ENCODE measurements at regions not wholly inside any gene's neighbourhood (a gene's known extent, or its start where the extent isn't known, plus 50 kb on each side); places are given as distances from the start of the nearest gene placed in this dataset.
A peak's percentile ranks its signal among the peaks of the same experiment; 100 is the strongest.

DNA sequence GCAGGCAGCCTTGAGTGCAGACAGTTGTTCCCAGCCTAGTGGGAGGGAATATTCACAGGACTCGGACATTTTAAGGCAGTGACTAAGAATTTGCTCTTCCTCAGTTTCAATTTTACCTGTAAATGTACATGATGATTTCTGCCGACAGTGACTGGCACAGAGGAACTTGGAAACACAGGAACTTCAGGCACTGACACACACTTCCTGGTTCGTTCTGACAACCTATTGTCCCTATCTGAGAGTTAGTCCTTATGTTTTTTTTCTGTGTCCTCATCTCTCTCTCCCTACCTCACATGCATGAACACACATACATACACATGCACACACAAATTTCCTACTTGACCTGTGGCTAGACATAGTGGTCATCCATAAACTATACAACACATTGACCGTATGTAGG is 89.4 kb upstream of the CD180 start:
- no peak for DNase-seq (ENCODE audit: low read depth in 4 of 6, low spot score in 6 of 6)
- Histone ChIP-seq H3K9me3 (ENCODE audit: control insufficient read depth, insufficient read depth, low read length) (no peaks in the 10 kb centered on the region), H3K36me3 (ENCODE audit: control insufficient read depth, insufficient read depth, low read length) (no peaks in the 10 kb centered on the region), H3K4me3 (ENCODE audit: low read depth, low read length) (no peak overlapping the region), H3K4me1 (ENCODE audit: control insufficient read depth, insufficient read depth, low read length) (peaks cover 16% of the 10 kb centered on the region), H3K27me3 (ENCODE audit: control insufficient read depth, insufficient read depth, low read length) (no peaks in the 10 kb centered on the region), H3K27ac (ENCODE audit: low read depth, low read length) (peak overlapping the region; percentile 85)
- WGBS (ENCODE audit: insufficient coverage) = 100% methylated on average over 2 of the region's 4 CpGs

DNA sequence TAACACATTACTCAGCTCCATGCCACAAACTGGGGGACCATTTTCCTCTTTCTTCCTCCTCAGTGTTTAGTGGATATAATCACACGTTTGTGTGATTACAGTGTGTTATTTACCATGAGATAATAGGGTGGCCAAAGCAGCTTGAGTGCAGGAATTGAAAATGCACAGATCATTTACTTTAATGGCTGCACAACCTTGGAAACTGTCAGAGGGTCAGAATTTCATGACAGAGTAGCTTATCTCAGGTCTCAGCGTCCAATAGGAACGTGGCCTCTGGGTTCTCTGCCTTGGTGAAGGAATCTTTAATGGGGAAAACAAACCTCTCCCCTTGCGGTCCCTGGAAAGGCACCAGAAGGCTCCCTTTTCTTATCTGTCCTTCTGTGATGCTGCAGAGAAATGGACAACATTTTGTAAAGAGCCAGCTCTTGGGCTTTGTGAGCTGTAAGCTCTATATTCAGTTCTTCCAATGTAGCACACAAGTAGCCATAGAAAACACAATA is 87.4 kb upstream of the CD180 start:
- peak in 1 of 6 donors; percentile 64 for DNase-seq (ENCODE audit: low read depth in 4 of 6, low spot score in 6 of 6)
- WGBS (ENCODE audit: insufficient coverage) = 63% methylated on average over 2 of the region's 4 CpGs
- no peaks in the 10 kb centered on the region for H3K27me3 ChIP-seq (ENCODE audit: control insufficient read depth, insufficient read depth, low read length)
- peak overlapping the region; percentile 85 for H3K27ac ChIP-seq (ENCODE audit: low read depth, low read length)
- peaks cover 4% of the 10 kb centered on the region for H3K4me1 ChIP-seq (ENCODE audit: control insufficient read depth, insufficient read depth, low read length)
- no peaks in the 10 kb centered on the region for H3K36me3 ChIP-seq (ENCODE audit: control insufficient read depth, insufficient read depth, low read length)
- peaks cover 5% of the 10 kb centered on the region for H3K9me3 ChIP-seq (ENCODE audit: control insufficient read depth, insufficient read depth, low read length)
- no peak overlapping the region for H3K4me3 ChIP-seq (ENCODE audit: low read depth, low read length)

DNA sequence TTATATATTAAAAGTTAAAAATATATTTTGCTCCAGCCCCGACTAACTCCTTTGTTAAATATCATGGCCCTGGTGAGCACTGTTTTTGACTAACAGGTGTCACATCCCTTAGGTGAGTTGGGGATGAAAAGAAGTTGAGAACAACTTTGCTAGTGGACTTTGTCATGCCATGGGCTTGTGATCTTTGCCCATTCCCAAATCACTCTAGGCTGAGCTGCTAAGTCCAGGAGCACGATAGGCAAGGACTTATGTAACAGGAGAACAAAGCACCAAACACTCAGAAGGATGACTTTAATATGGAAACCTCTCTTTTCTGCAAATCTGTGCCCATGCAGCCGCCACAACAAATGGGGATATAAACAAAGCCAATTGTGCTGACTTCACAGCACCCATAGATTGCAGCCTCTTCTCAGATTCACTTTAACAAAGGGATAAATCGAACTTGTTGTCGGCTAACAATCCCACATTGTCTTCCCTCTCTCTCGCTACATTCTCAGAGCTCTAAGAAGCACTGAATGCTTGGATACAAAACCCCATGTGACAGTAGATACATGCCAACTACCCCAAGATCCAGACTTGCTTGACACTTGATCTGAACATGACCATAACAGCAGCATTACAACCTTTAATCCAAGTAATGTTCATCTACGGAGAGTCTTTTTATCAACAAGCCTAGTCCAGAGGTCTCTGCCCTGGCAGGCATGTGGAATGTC is 86.8 kb upstream of the CD180 start:
- H3K27ac ChIP-seq (ENCODE audit: low read depth, low read length) = peak overlapping the region; percentile 85
- no peaks in the 10 kb centered on the region for H3K36me3 ChIP-seq (ENCODE audit: control insufficient read depth, insufficient read depth, low read length)
- H3K4me3 ChIP-seq (ENCODE audit: low read depth, low read length) = no peak overlapping the region
- DNase-seq (ENCODE audit: low read depth in 4 of 6, low spot score in 6 of 6) = peak in 2 of 6 donors; percentile 14 to 48
- peaks cover 3% of the 10 kb centered on the region for H3K4me1 ChIP-seq (ENCODE audit: control insufficient read depth, insufficient read depth, low read length)
- H3K27me3 ChIP-seq (ENCODE audit: control insufficient read depth, insufficient read depth, low read length) = no peaks in the 10 kb centered on the region
- peaks cover 12% of the 10 kb centered on the region for H3K9me3 ChIP-seq (ENCODE audit: control insufficient read depth, insufficient read depth, low read length)
- 35% methylated on average over 5 of the region's 7 CpGs for WGBS (ENCODE audit: insufficient coverage)

DNA sequence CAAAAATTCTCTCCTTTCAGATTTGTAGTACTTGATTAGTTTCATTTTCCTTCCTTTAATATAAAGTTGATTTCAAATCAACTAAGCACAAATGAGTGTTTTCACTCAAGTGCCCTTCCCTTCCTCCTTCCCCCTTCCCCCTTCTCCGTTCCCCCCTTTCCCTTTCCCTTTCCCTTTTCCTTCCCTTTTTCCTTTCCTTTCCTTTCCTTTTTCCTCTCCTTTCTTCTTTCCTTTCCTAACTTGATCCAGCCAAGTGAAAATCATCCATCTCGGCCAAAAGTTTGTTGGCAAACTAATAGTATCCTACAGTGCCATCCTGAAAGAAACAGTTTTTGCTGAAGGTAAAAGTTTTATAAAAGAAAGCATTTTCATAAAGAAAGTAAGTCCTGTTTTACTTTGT is 85.3 kb upstream of the CD180 start:
- WGBS (ENCODE audit: insufficient coverage) = 73% methylated on average over 1 of the region's 2 CpGs
- DNase-seq (ENCODE audit: low read depth in 4 of 6, low spot score in 6 of 6) = no peak
- Histone ChIP-seq H3K36me3 (ENCODE audit: control insufficient read depth, insufficient read depth, low read length) (no peaks in the 10 kb centered on the region), H3K27ac (ENCODE audit: low read depth, low read length) (no peak overlapping the region), H3K27me3 (ENCODE audit: control insufficient read depth, insufficient read depth, low read length) (no peaks in the 10 kb centered on the region), H3K4me3 (ENCODE audit: low read depth, low read length) (no peak overlapping the region), H3K9me3 (ENCODE audit: control insufficient read depth, insufficient read depth, low read length) (peaks cover 23% of the 10 kb centered on the region), H3K4me1 (ENCODE audit: control insufficient read depth, insufficient read depth, low read length) (no peaks in the 10 kb centered on the region)

DNA sequence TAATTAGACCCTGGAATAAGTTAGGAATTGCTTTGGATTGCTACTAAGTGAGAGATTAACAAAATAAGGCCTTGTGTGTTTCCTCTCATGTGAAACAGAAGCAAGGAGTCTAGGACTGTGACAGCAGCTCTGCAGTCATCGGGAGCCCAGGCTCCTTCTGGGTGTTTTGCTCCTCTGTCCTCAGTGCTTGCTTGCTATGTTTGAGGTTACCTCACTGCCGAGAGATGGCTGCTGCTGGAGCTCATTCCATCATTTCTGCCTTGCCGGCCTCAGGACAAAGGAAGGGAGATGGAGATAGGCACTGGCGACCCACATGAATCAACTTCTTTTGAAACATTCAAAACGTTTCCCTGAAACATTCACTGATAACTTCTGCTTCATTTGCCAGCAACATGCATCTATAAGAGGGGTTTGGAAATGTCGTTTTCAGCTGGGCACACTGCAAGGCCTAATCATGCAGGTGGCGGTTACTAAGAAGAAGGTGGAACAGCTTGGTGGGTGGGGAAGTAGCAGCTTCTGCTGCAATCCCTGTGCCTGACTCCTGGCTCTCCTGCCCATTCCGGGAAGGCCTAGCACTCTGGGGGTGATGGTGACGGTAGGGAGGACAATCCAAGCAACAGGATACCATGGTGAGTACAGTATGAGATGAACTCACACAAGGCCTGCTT is 77.2 kb upstream of the CD180 start:
- H3K27ac ChIP-seq (ENCODE audit: low read depth, low read length) = no peak overlapping the region
- DNase-seq (ENCODE audit: low read depth in 4 of 6, low spot score in 6 of 6) = no peak
- WGBS (ENCODE audit: insufficient coverage) = 80% methylated on average over 5 of the region's 9 CpGs
- peaks cover 17% of the 10 kb centered on the region for H3K9me3 ChIP-seq (ENCODE audit: control insufficient read depth, insufficient read depth, low read length)
- no peaks in the 10 kb centered on the region for H3K27me3 ChIP-seq (ENCODE audit: control insufficient read depth, insufficient read depth, low read length)
- H3K36me3 ChIP-seq (ENCODE audit: control insufficient read depth, insufficient read depth, low read length) = no peaks in the 10 kb centered on the region
- no peak overlapping the region for H3K4me3 ChIP-seq (ENCODE audit: low read depth, low read length)
- peaks cover 8% of the 10 kb centered on the region for H3K4me1 ChIP-seq (ENCODE audit: control insufficient read depth, insufficient read depth, low read length)

DNA sequence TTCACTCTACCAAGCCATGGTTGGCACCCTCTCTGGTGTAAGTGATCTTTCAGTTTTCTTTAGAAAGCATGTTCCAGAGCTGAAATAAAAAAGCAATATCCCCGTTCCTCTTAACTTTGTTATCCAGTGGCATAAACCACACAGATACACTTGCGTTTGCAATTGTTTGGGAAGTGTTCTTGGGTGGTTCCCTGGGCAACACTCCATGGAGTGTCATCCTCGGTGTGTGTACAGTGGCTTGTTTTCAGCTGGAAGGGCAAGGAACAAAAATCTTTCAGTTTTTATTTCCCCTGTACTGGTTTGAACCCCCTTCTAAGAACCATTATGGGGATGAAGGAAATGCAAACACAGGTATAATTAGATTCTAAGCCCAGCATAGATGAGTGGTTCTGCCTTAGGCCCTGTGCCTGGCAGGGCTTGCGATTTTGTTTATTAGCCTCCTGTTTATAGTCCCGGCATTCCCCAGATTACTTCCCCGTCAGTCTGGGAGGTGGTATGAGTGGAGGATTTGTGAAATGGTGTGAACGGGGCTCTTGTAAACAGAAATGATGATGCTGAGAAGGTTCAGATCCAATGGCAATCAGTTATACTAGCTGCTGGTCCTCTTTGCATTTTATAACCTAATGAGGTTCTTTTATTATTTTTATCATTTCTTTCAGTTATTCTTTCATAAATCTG is 76.0 kb upstream of the CD180 start:
- H3K27ac ChIP-seq (ENCODE audit: low read depth, low read length) = no peak overlapping the region
- no peak overlapping the region for H3K4me3 ChIP-seq (ENCODE audit: low read depth, low read length)
- no peak for DNase-seq (ENCODE audit: low read depth in 4 of 6, low spot score in 6 of 6)

DNA sequence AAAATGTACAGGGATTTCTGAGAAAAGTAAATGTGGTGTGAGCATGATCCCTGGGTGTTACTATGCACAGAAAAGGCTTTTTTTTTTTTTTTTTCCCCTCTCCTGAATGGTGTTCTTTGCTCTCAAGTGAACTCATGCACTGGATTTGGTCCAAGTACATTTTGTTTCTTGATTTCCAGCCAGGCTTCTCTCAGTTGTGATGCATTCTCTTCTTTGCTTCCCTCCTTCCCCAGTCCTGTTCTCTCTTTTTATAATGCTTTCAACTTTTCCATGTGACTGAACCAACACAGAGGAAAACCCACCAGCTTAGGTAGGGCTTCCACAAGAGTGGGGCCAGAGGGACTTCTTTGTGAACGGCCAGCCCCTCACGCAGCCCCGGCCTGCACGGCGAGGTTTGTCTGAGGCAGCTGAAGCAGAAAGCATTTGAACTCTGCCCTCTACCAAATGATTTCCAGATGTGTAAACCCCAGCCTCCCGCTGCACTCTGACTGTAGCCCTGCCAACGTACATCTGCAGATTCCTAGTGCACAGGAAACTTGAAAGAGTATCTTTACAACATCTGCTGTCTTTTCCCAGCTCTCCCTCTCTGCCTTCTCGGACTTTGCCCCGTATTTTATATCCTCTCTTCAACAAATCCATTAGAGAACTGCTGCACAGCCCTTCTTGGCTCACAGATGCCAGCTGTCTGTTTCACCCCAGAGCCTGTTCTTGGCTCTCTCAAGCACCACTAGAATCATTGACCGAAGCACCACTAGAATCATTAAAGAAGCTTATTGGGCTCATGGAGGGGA is 71.8 kb upstream of the CD180 start:
- Histone ChIP-seq H3K27ac (ENCODE audit: low read depth, low read length) (peak overlapping the region; percentile 97), H3K4me1 (ENCODE audit: control insufficient read depth, insufficient read depth, low read length) (peaks cover 23% of the 10 kb centered on the region), H3K27me3 (ENCODE audit: control insufficient read depth, insufficient read depth, low read length) (no peaks in the 10 kb centered on the region)

More for the DNA sequence above, 76.0 kb upstream of the CD180 start:
- Histone ChIP-seq H3K27me3 (ENCODE audit: control insufficient read depth, insufficient read depth, low read length) (no peaks in the 10 kb centered on the region), H3K36me3 (ENCODE audit: control insufficient read depth, insufficient read depth, low read length) (no peaks in the 10 kb centered on the region), H3K4me1 (ENCODE audit: control insufficient read depth, insufficient read depth, low read length) (peaks cover 19% of the 10 kb centered on the region), H3K9me3 (ENCODE audit: control insufficient read depth, insufficient read depth, low read length) (peaks cover 5% of the 10 kb centered on the region)
- WGBS (ENCODE audit: insufficient coverage) = 80% methylated on average over 2 of the region's 7 CpGs

DNA sequence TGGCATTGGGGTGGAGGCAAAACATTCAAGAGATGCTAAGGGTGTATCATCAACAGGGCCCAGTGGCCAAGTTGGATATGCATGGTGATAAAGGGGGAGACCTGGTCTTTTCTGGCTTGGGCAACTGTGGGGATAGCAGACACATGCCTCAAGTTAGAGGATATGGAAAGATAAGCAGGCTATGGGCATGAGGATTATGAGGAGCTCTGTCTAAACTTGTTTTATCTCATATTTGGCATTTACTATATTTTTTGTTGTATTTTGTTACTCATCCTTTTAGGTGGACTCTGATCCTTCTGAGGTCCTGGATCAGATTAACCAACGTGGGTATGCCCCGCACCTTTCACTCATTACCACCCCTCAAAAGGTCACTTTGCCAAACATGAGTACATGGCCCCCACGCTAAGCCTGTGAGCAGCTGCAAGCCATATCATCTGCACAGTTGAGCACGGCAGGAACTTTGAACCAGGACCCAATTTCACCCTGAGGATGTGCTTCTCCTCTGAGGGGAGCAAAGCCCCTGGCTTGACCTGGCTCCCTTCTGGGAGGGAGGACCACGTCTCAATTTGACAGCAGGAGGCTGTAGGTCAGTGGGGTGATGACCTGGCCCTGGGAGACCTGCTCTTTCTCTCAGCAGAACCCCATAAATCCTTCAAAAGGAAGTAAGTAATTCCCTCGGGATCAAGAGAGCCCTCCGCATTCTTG is 71.1 kb upstream of the CD180 start:
- H3K4me3 ChIP-seq (ENCODE audit: low read depth, low read length) = no peak overlapping the region
- peak overlapping the region; percentile 97 for H3K27ac ChIP-seq (ENCODE audit: low read depth, low read length)
- H3K4me1 ChIP-seq (ENCODE audit: control insufficient read depth, insufficient read depth, low read length) = peaks cover 23% of the 10 kb centered on the region
- WGBS (ENCODE audit: insufficient coverage) = 41% methylated on average over 4 of the region's 7 CpGs
- DNase-seq (ENCODE audit: low read depth in 4 of 6, low spot score in 6 of 6) = no peak
- H3K27me3 ChIP-seq (ENCODE audit: control insufficient read depth, insufficient read depth, low read length) = no peaks in the 10 kb centered on the region
- H3K36me3 ChIP-seq (ENCODE audit: control insufficient read depth, insufficient read depth, low read length) = no peaks in the 10 kb centered on the region
- H3K9me3 ChIP-seq (ENCODE audit: control insufficient read depth, insufficient read depth, low read length) = no peaks in the 10 kb centered on the region

More for the DNA sequence above, 71.8 kb upstream of the CD180 start:
- Histone ChIP-seq H3K36me3 (ENCODE audit: control insufficient read depth, insufficient read depth, low read length) (no peaks in the 10 kb centered on the region), H3K4me3 (ENCODE audit: low read depth, low read length) (no peak overlapping the region), H3K9me3 (ENCODE audit: control insufficient read depth, insufficient read depth, low read length) (no peaks in the 10 kb centered on the region)
- DNase-seq (ENCODE audit: low read depth in 4 of 6, low spot score in 6 of 6) = peak; percentile 82 to 97 (median 90)
- 14% methylated on average over 9 of the region's 10 CpGs for WGBS (ENCODE audit: insufficient coverage)

Data from spinal cord (tissue), 9 donors.